SU-DHL-6 (cell line): ENCODE measurements at regions not wholly inside any gene's neighbourhood (a gene's known extent, or its start where the extent isn't known, plus 50 kb on each side); places are given as distances from the start of the nearest gene placed in this dataset.

Source experiments
- H2AFZ ChIP-seq: fragments of 200-600 bp; sonication (generic); 2 replicates; pipeline ENCODE4 v1.6.1; 2014; ENCODE audit warnings: low read depth, mild to moderate bottlenecking, moderate library complexity, mixed read lengths, antibody characterized with exemption, low read length; ENCODE audit not compliant: severe bottlenecking
- H3F3A ChIP-seq: fragments of 200-600 bp; shearing (Covaris generic); 2 replicates; pipeline ENCODE4 v1.6.0; 2016; ENCODE audit warnings: antibody characterized with exemption, mild to moderate bottlenecking; ENCODE audit not compliant: insufficient read depth
- H3K27ac ChIP-seq: fragments of 200-600 bp; sonication (generic); 2 replicates; pipeline ENCODE4 v1.5.1; 2016; ENCODE audit warnings: low read depth, mild to moderate bottlenecking, low read length, moderate library complexity, mixed read lengths
- H3K27me3 ChIP-seq: fragments of 200-600 bp; sonication (generic), shearing (Covaris generic); 2 replicates; pipeline ENCODE4 v1.6.0; 2014; ENCODE audit warnings: mild to moderate bottlenecking, low read length
- H3K36me3 ChIP-seq: fragments of 200-600 bp; sonication (generic); 2 replicates; pipeline ENCODE4 v1.6.1; 2014; ENCODE audit warnings: mild to moderate bottlenecking, low read length, mixed read lengths
- H3K4me2 ChIP-seq: fragments of 300-600, 200-600 bp; shearing (Covaris generic), sonication (generic); 2 replicates; pipeline ENCODE4 v1.6.0; 2014; ENCODE audit warnings: low read length, low read depth, mild to moderate bottlenecking; ENCODE audit not compliant: poor library complexity, severe bottlenecking
- H3K4me3 ChIP-seq: fragments of 200-600 bp; sonication (generic); 2 replicates; pipeline ENCODE4 v1.5.1; 2014; ENCODE audit warnings: antibody characterized with exemption, low read length, mild to moderate bottlenecking, mixed read lengths; ENCODE audit not compliant: insufficient read depth, poor library complexity, severe bottlenecking
- H3K79me2 ChIP-seq: fragments of 200-600 bp; sonication (generic); 2 replicates; pipeline ENCODE4 v1.6.1; 2014; ENCODE audit warnings: mild to moderate bottlenecking, low read length, moderate library complexity; ENCODE audit not compliant: insufficient read depth
- H3K9ac ChIP-seq: fragments of 200-600 bp; sonication (generic); 2 replicates; pipeline ENCODE4 v1.7.0; 2014; ENCODE audit warnings: mild to moderate bottlenecking, low read length
- H3K9me2 ChIP-seq: fragments of 200-600 bp; sonication (generic); replicated peaks from 2 replicates; pipeline ENCODE4 v1.6.1; 2014; ENCODE audit warnings: low read length; ENCODE audit not compliant: insufficient read depth
- H3K9me3 ChIP-seq: fragments of 200-600 bp; sonication (generic); 2 replicates; pipeline ENCODE4 v1.6.1; 2014; ENCODE audit warnings: low read length, mixed read lengths; ENCODE audit not compliant: insufficient read depth
- H4K20me1 ChIP-seq: fragments of 200-600 bp; sonication (generic); 2 replicates; pipeline ENCODE4 v1.6.1; 2014; ENCODE audit warnings: low read depth, mild to moderate bottlenecking, antibody characterized with exemption, low read length, moderate library complexity, mixed read lengths
- EZH2phosphoT487 ChIP-seq: fragments of 200-600 bp; sonication (generic), shearing (Covaris generic); conservative IDR thresholded peaks from 2 replicates; pipeline ENCODE4 v1.6.1; 2018; ENCODE audit warnings: mild to moderate bottlenecking, antibody characterized with exemption, low read length, moderate library complexity, mixed read lengths
- TF ChIP-seq, protein P1 (sequence below): fragments of 200-600 bp; sonication (generic); IDR thresholded peaks from one replicate; pipeline ENCODE4 v1.5.1; 2017; ENCODE audit warnings: antibody characterized with exemption, mild to moderate bottlenecking, low read length, moderate library complexity; ENCODE audit not compliant: insufficient read depth, poor library complexity, severe bottlenecking

DNA sequence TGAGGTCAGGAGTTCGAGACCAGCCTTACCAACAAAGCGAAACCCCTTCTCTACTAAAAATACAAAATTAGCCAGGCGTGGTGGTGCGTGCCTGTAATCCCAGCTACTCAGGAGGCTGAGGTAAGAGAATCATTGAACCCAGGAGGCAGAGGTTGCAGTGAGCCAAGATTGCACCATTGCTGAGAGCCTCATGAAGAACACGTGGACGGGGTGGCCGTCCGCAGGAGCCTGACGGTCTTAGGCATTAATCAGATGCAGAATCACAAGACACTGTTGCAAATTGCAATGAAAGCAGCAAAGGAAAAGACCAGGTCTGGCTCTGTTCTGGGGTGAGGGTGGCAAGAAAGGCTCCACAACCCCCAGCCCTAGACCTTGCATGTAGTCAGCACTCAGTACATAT, 104.0 kb upstream of the SLC66A3 start:
- H3K79me2 ChIP-seq, result no peaks in the 10 kb centered on the region
- no peaks in the 10 kb centered on the region for H3K9me3 ChIP-seq

DNA sequence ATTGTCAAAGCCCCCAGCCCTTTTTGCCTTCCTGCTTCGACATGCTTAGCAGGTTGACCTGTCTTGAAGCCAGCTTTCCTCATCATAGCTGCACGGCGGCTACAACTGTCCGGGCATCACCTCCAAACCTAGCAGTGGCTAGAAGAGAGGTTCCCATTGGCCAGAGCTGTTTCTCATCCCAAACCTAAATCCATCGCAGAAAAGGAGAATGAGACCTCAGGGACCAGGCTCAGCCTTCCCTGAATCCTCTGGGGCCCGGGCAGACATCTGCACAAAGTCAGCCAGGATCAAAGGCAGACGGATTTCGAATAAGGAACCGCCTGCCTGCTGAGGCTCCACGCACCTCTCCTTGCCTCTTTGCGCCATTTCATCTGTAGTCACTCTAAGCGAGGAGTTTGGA, 101.7 kb upstream of the SLC66A3 start:
- no peak for TF ChIP-seq EZH2phosphoT487
- TF ChIP-seq, protein P1, sequence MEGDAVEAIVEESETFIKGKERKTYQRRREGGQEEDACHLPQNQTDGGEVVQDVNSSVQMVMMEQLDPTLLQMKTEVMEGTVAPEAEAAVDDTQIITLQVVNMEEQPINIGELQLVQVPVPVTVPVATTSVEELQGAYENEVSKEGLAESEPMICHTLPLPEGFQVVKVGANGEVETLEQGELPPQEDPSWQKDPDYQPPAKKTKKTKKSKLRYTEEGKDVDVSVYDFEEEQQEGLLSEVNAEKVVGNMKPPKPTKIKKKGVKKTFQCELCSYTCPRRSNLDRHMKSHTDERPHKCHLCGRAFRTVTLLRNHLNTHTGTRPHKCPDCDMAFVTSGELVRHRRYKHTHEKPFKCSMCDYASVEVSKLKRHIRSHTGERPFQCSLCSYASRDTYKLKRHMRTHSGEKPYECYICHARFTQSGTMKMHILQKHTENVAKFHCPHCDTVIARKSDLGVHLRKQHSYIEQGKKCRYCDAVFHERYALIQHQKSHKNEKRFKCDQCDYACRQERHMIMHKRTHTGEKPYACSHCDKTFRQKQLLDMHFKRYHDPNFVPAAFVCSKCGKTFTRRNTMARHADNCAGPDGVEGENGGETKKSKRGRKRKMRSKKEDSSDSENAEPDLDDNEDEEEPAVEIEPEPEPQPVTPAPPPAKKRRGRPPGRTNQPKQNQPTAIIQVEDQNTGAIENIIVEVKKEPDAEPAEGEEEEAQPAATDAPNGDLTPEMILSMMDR, result no peak
- H4K20me1 ChIP-seq, result no peaks in the 10 kb centered on the region

More for the DNA sequence above, 104.0 kb upstream of the SLC66A3 start:
- Histone ChIP-seq H3K9ac (no peak overlapping the region), H2AFZ (no peak overlapping the region), H3K27ac (no peak overlapping the region), H3K36me3 (no peaks in the 10 kb centered on the region), H3K4me3 (no peak overlapping the region), H3F3A (no peaks in the 10 kb centered on the region), H3K4me2 (no peak overlapping the region), H4K20me1 (no peaks in the 10 kb centered on the region), H3K9me2 (no peaks in the 10 kb centered on the region), H3K27me3 (no peaks in the 10 kb centered on the region)
- TF ChIP-seq EZH2phosphoT487, result no peak
- TF ChIP-seq, protein P1, result no peak

DNA sequence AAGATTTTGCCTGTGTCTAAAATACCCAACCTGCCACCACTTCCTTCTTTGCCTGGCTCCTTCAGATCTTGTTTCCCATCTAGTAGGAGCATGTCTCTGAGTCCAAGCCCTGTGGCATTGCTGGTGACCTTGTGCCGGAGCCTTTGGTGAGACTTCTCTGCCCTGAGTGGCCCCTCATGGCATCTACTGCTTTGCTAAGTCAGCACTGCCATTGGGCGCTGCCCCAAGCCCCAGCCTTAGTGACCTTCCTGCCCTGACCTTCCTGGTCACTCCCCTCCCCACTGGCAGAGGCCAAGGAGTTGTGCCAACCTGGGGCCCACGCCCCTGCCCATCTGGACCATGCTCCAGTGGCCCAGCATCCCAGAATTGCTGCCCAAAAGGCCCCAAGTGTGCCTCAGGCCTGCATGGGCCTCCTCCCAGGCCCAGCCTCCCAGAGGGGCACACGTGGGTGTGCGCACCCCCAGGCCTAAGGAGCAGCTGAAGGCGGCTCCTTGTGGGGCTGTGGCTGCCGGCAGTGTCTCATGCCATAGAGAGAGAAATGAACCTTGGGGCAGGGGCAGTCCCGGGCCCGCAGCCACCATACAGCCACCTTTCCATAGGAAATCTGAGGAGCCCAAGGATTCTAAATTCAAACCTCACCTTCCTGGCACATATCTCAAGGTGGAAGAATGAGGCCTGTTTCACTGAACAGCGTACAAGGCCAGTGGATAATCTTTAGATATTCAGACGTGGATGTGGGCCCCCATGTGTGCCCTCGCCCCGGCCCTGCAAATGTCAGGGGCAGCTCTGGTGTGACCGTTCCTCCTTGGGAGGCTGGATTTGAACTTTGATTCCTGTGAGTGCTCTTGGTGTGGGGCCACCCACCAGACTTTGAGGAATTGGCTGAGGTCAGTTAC, 100.2 kb upstream of the SLC66A3 start:
- H3K36me3 ChIP-seq, result no peaks in the 10 kb centered on the region
- no peak overlapping the region for H2AFZ ChIP-seq
- no peaks in the 10 kb centered on the region for H3K27me3 ChIP-seq
- H4K20me1 ChIP-seq, result no peaks in the 10 kb centered on the region
- no peak overlapping the region for H3K4me3 ChIP-seq
- H3K9ac ChIP-seq, result no peak overlapping the region
- no peaks in the 10 kb centered on the region for H3K79me2 ChIP-seq
- no peaks in the 10 kb centered on the region for H3K9me2 ChIP-seq
- H3K4me2 ChIP-seq, result no peak overlapping the region
- H3K9me3 ChIP-seq, result no peaks in the 10 kb centered on the region
- no peaks in the 10 kb centered on the region for H3F3A ChIP-seq
- no peak overlapping the region for H3K27ac ChIP-seq
- TF ChIP-seq EZH2phosphoT487, result no peak
- TF ChIP-seq, protein P1, result no peak

More for the DNA sequence above, 101.7 kb upstream of the SLC66A3 start:
- Histone ChIP-seq H2AFZ (no peak overlapping the region), H3K79me2 (no peaks in the 10 kb centered on the region), H3K9me3 (no peaks in the 10 kb centered on the region), H3K36me3 (no peaks in the 10 kb centered on the region), H3K9ac (no peak overlapping the region), H3K27ac (no peak overlapping the region), H3K4me2 (no peak overlapping the region), H3F3A (no peaks in the 10 kb centered on the region), H3K27me3 (no peaks in the 10 kb centered on the region), H3K9me2 (no peaks in the 10 kb centered on the region), H3K4me3 (no peak overlapping the region)
